GM18858 (cell line): ENCODE measurements at regions not wholly inside any gene's neighbourhood (a gene's known extent, or its start where the extent isn't known, plus 50 kb on each side); places are given as distances from the start of the nearest gene placed in this dataset.

ENCODE experiments used
- ATAC-seq: cut with Tn5 transposase; IDR thresholded peaks from one replicate; pipeline ENCODE4 v1.9.1; 2021; ENCODE audit not compliant: unreplicated experiment

DNA sequence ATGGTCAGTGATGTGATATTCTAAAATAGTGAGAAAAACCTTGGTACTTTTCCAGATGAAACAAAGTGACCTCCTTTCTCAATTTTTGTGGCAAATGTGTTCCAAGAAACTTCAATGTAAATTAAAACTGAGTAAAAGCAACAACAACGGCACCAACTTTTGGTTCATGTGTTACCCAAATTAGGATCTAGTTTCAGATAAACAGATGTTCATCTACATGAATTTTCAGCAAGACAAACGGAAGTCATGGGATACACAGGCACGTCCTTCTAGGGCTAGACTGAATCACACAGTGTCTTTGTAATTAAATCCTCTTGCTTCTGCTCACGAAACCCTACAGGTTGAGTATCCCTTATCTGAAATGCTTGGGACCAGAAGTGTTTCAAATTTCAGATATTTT is 915.2 kb downstream of the TFAP2A start:
- no peak for ATAC-seq

DNA sequence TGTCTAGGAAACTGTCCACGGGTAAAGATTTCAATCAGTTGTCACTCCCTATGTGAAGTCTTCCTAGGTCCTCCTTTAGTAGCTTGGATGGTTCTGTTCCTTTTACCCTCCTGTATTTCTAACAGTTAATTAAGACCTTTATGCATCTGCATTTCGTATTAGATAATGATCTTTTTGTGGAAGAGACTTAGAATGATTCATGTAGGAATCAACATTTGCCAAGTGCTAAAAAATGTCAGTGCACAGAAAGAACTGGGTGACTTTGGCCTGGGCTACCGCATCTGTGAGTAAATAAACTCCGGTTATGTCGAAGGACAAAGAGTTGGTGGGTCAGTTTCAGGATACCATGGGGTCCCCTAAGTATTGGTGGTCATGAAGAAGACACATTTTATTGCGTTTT is 918.0 kb downstream of the TFAP2A start:
- ATAC-seq = no peak

DNA sequence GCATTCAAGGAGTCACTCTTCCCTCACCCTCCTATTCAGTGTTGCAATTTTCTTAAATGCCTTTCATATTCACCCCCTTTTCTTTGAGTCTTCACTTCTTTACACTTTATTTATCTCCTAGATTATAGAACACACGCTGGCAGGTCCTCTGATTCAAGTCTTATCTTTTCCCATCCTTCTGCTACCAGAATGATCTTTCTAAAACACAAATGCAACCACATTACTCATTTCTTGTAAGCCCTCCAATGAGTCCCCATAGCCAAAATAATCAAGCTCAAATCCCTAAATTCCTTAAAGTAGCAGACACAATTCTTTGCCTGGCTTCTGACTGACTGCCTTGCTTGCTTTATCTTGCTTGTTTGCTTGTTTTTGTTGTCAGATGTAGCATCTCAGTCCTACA is 920.0 kb downstream of the TFAP2A start:
- no peak for ATAC-seq

DNA sequence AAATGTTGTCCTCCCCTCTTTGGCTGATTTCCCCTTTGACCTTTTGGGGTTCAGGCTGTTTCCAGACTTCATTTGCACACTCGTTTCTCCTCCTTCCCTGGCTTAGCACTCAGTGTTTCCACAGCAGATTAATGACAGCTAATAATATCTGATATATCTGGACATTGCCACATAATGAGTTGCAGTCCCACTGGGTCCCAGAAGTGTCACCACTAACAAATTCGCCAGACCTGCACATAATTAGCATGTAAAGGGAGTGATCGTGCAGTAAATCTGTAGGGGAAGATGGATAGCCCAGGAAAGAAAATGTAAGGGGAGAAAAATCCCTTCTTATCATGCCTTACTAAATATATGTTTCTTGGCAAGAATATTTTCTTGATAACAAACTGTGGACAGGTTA is 922.1 kb downstream of the TFAP2A start:
- ATAC-seq = no peak

DNA sequence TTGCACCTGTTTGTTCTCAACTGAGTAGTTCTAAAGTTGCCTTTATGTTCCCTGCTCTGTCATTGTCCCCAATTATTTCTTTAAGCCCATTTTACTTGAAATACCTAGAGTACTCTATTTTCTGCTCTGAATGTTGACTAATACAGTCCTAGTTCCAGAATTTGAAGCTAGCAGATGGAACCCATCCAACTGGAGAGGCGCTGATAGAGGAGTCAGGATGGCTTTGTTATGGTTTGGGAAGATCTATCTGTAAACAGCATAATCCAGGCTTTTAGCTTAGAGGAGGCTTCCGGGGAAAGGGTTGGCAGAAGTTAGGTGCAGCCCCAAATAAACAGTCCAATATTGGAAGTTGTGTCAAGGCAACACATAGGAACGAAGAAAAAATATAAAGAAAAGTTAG is 927.7 kb downstream of the TFAP2A start:
- ATAC-seq = no peak

DNA sequence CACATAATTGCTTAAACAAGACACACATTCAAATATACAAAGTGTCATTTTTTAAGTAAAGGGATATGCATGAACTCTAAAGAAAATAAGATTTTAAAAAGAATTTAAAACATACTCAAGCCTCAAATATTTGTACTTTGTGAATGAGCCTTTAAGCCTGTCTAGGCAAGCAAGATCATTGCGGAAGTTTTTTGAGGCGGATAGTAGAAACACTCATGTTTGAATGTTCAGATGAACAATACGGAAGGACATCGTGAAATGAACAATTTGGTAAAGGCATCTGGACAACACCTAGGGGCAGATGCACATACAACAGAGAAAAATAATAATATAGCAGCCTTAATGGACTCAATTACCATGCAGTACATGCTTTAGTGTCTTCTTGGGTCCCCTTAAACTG is 928.9 kb downstream of the TFAP2A start:
- no peak for ATAC-seq

DNA sequence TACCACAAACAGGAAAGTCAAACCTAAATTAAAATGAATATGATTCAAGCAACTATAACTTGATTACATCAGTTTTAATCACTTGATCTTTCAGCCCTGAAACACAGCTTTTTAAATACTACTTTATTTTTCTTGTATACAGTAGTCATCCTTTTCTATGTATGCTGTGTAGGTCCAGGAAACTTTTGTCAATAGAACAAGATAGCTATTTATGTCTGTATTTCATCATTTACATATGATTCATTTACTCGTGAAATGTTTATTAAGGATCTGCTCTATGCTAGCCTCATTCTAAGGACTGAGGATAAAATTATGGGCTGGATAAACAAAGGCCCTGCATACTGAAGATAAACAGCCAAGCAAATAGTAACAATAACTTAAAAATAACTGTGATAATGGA is 930.2 kb downstream of the TFAP2A start:
- ATAC-seq = no peak

DNA sequence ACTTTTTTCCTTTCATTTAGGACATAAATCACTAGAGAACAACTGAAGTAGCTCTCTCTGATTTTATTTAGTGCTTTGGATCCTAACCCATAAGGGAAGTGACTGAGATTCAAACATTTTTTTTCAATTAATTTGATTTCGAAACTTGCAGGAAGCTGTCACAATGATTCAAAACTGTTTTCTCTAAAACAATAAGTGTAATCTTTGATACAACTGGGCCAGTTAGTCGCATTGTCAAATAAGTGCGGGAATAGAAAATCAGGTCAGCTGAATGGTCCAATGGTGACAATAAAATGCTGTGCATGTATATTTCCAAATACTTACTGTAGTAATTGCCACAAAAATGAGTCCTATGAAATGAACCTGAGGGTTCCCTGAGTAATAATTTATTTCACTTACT is 930.8 kb downstream of the TFAP2A start:
- no peak for ATAC-seq

DNA sequence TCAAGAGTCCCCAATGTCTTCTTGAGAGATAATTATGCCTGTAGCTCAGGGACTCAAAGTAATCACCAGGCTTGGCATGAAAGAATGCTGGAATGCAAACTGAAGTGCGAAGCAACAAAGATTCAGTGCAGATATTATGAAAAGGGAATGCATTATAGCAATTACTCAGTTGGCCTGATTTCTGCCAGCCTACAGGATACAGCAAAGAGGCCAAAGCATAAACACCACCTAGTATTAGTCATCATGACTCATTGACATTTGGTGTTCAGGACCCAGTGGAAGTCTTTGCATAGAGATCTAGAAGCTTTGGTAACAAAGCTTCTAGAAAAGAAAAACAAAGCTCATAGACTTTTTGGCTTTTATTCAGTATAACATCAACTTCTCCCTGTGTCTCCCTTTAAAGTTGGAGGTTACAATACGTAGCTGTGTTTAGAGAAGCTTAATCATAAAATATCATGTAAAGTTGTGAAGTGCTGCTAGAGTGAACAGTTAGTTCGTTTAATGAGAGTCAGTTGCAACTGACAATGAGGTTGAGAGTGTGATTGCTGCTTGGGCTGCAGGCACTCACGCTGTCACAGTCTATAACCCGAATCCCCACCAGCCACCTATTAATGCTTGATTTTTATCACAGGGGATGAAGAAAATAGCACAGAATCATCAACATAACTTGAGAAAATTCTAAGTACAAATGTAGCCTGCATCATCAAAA is 932.7 kb downstream of the TFAP2A start:
- no peak for ATAC-seq

DNA sequence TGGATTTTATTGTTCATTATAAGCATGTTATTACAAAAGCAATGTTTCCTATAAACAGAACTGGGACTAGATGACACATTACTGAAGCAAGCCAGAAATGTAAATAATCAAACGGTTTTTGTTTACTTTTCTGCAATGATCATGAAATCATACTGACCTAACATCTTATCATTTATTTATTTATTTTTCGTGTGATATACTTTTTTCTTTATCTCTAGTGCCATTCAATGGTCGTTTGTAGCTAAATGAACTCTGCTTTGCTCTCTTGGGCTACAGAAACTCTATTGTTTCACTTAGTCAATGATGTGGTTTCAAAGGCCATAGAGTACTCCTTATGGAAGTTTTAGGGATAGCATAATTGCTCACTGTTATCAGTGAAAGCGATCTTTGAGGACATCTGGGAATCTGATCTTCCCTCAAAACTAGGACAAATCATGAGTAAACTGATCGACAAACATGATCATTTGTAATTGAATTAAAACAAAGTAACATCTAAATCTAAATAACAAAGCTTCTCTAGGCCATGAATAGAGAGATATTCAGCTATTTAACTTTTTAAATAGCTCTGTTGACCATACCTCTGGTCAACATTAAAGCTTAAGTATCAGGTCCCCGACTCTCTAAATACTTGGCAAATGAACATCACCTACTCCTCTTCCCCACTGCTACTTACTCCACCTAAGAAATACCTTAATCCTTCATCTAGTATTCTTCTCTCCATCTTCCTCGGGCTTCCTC is 933.4 kb downstream of the TFAP2A start:
- ATAC-seq = no peak

DNA sequence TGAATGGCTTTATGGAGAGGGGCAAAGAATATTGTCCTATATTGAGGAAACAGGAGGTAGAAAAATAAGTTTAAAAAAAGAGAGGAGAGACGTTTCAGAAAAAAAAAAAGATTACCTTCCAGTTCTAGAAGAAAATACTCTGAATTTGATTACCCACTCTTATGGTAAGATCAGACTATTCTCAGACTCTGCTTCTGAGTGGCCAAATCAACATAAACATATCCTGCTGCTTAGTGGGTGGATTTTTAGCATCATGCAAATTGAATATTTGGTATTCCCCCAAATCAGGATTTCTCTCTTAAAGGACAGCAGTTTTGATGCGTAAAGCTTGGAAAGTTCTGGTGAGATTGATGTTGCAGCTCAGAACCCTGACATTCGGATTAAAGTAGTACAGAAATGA is 946.6 kb downstream of the TFAP2A start:
- ATAC-seq = no peak

DNA sequence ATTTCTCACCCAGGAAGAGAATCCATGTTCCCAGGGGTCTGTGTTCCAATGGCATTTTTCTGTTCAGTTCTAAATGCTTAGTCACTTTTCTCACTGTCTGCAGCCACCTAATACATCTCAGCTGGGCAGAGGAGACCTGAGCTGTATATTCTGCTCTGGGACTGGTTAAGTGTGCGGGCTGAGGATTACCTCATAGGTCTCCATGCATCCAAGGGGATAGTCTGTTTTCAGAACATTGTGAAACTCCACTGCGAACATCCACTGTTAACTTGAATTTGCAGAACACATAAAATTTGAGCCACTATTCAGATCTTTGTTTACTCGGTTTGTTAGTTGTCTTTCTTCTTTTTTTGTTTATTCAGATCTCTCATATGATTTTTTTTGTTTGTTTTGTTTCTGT is 947.1 kb downstream of the TFAP2A start:
- ATAC-seq = no peak

DNA sequence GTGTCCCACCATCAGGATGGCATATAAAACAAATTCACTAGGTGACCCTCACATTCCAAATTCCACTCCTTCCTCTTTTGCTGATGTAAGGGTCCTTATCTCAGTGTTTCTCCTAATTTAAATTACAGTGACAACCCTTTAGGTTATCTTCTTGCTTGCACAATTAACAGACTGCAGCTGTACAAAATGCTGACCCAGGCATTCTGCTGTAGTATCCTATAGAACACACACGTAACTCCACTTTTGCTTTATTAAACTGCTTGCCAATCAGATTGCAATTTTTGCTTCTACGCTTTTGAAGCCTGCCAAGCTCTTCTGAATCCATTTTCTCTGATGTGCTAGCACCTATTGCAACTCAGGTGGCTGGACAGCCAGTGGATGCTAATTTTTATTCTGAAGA is 950.3 kb downstream of the TFAP2A start:
- ATAC-seq = no peak

DNA sequence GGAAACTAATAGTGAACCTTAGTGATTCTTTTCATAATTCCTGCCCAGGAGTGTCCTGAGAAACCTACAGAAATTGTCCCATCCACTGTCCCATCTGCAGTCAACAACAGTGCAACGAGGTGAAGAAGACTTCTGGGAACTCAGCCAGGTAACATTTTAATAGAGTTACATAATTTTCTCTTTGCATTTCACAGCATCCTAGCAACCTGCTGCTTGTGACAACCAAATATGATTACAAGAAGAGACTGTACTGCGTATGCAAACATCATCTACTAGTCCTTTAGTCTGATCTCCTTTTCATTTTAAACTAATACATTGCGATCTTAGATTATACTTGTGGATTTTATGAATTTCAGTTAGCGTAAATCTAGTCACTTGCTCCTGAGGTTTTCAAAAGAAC is 951.6 kb downstream of the TFAP2A start:
- no peak for ATAC-seq

DNA sequence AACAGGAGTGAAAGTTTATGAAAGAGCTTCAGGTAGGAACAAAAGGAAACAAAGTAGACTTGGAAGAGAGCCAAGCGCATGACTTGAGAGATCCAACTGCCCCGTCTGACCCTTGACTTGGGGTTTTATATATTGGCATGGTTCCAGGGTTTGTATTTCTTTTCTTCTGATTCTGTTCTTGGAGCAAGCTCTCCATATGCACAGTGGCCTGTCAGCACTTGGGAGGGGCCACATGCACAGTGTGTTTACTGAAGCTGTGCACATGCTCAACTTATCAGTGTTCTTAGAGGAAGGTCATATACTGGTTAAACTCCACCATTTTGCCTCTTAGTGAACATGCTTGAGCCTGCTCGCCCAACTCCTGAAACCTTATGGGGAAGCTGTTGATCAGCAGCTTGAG is 953.7 kb downstream of the TFAP2A start:
- no peak for ATAC-seq

DNA sequence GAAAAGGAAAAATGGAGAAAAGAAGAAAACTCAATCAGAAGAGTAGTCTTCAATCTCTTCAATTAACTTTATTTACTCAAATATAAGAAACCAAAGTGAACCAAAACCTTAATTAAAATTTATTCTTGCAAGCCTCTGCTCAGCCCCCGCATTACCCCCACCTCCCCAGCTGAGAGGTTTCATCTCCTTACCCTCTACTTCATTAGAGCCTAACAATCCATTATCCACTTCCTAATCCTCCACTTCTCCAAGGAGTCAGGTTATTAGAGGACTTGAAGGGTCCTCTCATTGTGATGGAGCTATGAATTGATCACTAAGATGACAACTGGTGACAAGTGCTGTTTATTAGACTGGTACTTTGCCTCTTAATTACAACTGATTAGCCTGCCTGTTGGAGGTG is 956.5 kb downstream of the TFAP2A start:
- no peak for ATAC-seq

DNA sequence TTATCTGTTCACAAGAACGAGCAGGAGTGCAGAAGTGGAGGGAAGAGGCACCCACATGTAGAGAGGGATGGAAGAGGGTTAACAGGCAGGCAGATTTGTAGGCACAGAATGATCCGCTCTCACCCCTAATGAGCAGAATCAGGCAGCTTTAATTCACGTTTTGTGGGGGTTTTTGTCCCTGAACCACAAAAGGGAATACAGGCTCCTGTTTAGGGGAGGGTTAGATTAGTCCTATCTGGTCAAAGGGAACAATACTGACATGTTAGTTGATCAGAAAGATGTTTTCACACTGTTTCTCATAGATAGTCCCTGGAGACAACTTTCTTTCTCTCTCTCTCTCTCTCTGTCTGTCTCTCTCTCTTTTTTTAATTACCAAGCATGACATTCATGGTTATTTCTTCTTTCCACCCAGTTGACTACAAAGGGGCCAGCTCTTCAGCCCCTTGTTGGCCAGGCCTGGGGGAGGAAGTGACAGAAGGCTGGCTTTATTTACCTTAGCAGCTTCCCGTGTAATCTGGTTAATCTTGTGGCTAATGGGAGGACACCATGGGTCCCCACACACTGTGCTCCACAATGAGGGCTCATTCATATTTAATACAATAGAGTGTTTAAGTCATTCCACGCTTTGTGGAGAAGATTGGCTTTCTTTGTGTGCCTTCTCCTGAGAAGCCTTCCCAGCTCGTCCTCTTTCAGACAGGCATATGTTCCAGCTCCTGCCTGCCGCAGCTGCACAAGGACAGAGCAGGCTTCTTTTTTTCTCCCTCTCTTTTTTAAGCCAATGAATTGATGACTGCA is 958.8 kb downstream of the TFAP2A start:
- ATAC-seq = no peak

DNA sequence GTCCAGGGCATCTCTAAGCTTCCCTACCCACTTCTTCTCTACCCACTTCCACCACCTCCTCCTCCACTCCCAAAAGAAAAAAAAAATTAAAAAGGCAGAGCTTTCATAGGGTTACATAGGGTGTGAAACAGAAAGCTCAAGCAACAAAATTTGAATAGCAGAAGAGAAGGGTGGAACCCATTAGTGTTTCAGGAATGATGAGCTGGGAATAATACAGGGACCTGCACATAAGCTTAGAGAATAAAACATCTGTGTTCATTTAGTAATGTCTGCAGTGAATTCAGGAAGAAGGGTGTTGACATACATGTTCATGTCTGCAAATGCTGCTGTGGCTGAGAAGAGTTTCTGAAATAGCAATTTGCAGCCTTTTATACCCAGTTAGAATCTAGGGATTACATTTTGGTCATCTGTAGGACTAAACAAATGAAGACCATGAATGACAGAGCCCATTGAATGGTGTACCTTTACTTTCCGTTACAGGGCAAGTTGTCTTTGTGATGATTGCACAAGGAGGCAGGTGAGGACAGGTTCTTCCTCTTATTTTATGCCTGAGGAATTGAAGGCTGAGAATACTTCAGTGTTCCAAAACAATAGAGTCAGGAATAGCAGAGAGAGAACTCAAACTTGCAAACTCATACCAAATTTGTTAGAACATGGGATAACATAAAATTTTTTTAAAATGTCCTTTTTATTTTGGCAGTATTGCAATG is 975.1 kb downstream of the TFAP2A start:
- no peak for ATAC-seq

DNA sequence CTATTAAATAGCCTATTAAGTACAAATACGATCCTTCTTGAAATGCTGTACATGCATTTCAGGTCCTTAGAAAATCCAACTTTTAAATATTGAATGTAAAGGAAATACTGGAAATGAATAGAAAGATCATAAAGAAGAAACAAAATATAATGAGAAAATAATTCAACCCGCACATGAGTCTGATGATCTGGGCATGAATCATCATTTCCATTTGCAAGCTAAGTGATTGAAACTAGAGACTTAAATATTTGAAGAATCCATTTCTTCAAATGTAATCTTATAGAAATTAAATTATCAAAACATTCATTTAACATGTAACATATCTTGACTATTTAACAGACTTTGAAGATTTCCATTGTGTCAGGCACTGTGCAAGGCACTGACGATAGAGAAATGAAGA is 977.0 kb downstream of the TFAP2A start:
- ATAC-seq = no peak

DNA sequence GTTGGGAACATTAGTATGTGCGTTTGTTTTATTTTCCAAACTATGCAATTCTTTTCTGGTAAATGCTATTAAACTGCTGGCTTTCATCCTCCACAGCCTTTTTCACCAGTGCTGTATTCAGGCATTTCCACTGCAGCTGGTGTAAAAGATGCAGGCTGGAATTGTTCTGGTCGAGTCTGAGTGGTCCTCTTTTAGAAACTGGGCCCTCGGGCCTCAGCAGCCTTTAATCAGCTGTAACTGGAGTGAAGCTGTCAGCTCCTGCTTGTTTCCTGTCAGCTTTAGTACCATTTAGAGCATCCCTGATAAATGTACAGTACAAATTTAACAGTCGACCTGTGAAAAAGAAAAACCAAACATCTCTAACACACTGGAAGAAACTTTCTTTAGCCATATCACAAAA is 979.6 kb downstream of the TFAP2A start:
- ATAC-seq = no peak

DNA sequence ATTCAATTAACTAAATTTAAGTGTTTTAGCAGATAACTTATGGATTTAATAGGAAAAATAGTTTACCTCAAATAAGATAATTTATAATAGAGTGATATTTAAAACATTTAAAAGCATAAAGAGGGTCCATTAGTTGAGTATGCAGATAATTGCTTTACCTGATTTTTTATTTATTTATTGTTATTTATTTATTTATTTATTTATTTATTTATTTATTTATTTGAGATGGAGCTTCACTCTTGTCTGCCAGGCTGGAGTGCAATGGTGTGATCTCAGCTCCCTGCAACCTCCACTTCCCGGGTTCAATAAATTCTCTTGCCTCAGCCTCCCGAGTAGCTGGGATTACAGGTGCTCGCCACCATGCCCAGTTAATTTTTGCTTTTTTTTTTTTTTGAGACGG is 982.9 kb downstream of the TFAP2A start:
- no peak for ATAC-seq
